GM10266 (cell line): ENCODE measurements at regions not wholly inside any gene's neighbourhood (a gene's known extent, or its start where the extent isn't known, plus 50 kb on each side); places are given as distances from the start of the nearest gene placed in this dataset.

Experiments used
- DNase-seq: peaks from one replicate; pipeline ENCODE4 v3.0.0; 2012; ENCODE audit errors: extremely low spot score
- TF ChIP-seq, protein P1 (sequence below): IDR thresholded peaks from 2 replicates; pipeline ENCODE4 v1.5.1; 2012; ENCODE audit warnings: mild to moderate bottlenecking, low read depth; ENCODE audit not compliant: control insufficient read depth, insufficient read depth; ENCODE audit errors: missing control alignments

DNA sequence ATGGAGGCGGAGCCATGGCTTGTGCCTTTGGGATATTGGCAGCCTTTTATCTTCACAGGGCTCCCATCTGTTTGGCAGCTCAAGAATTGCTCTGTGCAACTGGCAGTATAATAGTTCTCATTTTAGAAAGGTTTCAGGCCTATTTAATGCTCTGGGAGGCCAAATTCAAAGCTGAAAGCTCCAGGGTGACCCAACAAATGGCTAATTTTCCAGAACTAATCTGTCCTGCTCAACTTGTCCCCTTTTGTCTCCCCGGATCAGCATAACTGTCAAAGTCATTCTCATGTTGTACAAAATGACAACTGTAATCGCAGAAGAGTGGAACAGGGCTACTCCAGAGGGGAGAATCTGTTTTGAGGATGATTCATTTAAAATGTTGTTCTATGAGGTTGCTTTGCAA lies 52.6 kb upstream of the CXCL14 start:
- DNase-seq: no peak
- TF ChIP-seq, protein P1, sequence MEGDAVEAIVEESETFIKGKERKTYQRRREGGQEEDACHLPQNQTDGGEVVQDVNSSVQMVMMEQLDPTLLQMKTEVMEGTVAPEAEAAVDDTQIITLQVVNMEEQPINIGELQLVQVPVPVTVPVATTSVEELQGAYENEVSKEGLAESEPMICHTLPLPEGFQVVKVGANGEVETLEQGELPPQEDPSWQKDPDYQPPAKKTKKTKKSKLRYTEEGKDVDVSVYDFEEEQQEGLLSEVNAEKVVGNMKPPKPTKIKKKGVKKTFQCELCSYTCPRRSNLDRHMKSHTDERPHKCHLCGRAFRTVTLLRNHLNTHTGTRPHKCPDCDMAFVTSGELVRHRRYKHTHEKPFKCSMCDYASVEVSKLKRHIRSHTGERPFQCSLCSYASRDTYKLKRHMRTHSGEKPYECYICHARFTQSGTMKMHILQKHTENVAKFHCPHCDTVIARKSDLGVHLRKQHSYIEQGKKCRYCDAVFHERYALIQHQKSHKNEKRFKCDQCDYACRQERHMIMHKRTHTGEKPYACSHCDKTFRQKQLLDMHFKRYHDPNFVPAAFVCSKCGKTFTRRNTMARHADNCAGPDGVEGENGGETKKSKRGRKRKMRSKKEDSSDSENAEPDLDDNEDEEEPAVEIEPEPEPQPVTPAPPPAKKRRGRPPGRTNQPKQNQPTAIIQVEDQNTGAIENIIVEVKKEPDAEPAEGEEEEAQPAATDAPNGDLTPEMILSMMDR: no peak

DNA sequence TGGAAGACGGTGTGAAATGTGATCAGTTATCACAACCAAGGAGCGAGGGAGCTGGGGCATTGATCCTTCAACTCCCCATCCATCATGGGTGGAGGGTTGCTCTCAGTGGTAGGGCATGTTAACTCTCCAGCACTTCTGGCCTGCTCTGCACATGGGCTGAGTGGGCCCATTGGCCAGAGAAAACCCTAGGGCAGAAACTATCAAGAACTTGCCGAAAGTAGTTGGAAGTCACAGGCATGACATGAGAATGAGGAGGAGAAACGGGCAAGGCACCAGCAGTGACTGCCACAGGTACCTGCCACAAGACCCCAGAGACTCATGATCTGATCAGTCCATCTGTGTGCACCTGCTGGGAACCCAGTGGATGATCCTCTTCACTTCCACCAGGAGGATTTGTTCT lies 50.9 kb upstream of the CXCL14 start:
- no peak for DNase-seq
- TF ChIP-seq, protein P1: no peak

DNA sequence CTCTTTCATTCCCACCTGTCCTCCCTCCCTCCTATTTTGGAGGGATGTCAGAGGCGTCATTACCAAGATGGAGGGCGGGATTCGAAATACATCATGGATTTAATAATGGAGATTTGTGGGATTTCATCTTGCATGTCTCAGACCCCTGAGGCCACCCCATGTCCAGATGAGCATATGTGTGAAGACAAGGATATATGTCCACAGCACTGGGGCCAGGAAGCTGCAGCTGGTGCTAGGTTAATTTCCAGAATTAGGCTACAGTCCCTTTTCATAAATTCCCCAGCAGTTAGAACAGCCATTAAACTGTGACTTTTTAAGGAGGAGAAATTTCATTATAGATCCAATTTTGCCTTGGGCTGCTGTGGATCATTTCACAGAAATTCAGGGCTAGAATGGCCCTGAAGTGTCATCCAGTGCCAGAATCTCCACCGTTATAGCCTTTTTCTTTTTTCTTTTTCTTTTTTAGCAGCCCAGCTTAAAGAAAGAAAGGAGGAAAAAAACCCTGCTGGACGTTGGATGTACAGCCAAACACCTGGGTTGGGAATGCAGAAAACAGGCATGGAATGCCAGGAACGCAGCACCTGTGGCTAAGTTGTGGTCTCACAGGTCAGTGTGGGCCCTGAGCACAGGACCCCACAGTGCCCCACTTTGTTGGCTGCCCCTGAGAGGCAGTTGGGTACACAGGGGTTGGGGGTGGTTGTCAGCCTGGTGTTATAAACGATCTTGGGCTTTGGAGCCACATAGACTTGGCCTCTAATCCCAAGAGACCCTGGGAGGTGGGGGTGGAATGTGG lies 50.2 kb upstream of the CXCL14 start:
- TF ChIP-seq, protein P1: no peak
- DNase-seq: no peak
